Neuronal stem cell (in vitro differentiated cells): ENCODE measurements at regions not wholly inside any gene's neighbourhood (a gene's known extent, or its start where the extent isn't known, plus 50 kb on each side); places are given as distances from the start of the nearest gene placed in this dataset.
"Not testable (repeated sequence)": the region's sequence is repeated elsewhere in the genome, so short reads cannot be mapped to it uniquely, and the experiment has no call there.

Experiments
- DNase-seq: peaks from one replicate; pipeline ENCODE4 v3.0.0-alpha.2; 2013; ENCODE audit warnings: low spot score
- H2AFZ ChIP-seq: one replicate; pipeline ENCODE4 v1.6.1; 2013; ENCODE audit warnings: mild to moderate bottlenecking, low read length, inconsistent platforms
- H2AK5ac ChIP-seq: 2 replicates; pipeline ENCODE4 v1.6.1; 2013; ENCODE audit warnings: low read depth, mild to moderate bottlenecking, inconsistent platforms, low read length, moderate library complexity, mixed read lengths
- H2BK120ac ChIP-seq: 2 replicates; pipeline ENCODE4 v1.6.1; 2013; ENCODE audit warnings: low read depth, mild to moderate bottlenecking, inconsistent platforms, low read length, moderate library complexity, mixed read lengths
- H2BK12ac ChIP-seq: one replicate; pipeline ENCODE4 v1.6.1; 2013; ENCODE audit warnings: low read length, inconsistent platforms
- H2BK15ac ChIP-seq: 2 replicates; pipeline ENCODE4 v1.6.1; 2013; ENCODE audit warnings: mild to moderate bottlenecking, low read length, inconsistent platforms, mixed read lengths
- H2BK5ac ChIP-seq: one replicate; pipeline ENCODE4 v1.6.1; 2013; ENCODE audit warnings: inconsistent platforms, mild to moderate bottlenecking, low read length, moderate library complexity
- H3K14ac ChIP-seq: one replicate; pipeline ENCODE4 v1.6.1; 2013; ENCODE audit warnings: low read length, inconsistent platforms
- H3K18ac ChIP-seq: 2 replicates; pipeline ENCODE4 v1.6.1; 2013; ENCODE audit warnings: low read length, inconsistent platforms
- H3K23ac ChIP-seq: 2 replicates; pipeline ENCODE4 v1.6.1; 2013; ENCODE audit warnings: low read depth, mild to moderate bottlenecking, mixed read lengths, low read length, inconsistent platforms; ENCODE audit not compliant: poor library complexity
- H3K27ac ChIP-seq: replicated peaks from 3 replicates; pipeline ENCODE4 v1.5.1; 2013; ENCODE audit warnings: low read length, inconsistent platforms
- H3K27me3 ChIP-seq, 3 experiments: 2 replicates each; pipeline ENCODE4 v1.6.1; 2013; ENCODE audit warnings: low read length in 3 of 3, mild to moderate bottlenecking in 2 of 3, inconsistent platforms in 1 of 3, low read depth in 1 of 3, mixed read lengths in 1 of 3, moderate library complexity in 1 of 3; ENCODE audit not compliant: control insufficient read depth in 3 of 3, insufficient read depth in 3 of 3
- H3K36me3 ChIP-seq, 2 donors: replicated peaks in 1 of 2; 2 replicates each; pipeline ENCODE4 v1.6.1; 2013; ENCODE audit warnings: low read length in 2 of 2; ENCODE audit not compliant: control insufficient read depth in 2 of 2, insufficient read depth in 2 of 2
- H3K4ac ChIP-seq: 2 replicates; pipeline ENCODE4 v1.6.1; 2013; ENCODE audit warnings: inconsistent platforms, mild to moderate bottlenecking, low read length, moderate library complexity
- H3K4me1 ChIP-seq, 2 donors: 1 replicate in 1 of 2; 2 replicates in 1 of 2; pipeline ENCODE4 v1.6.1; 2013; ENCODE audit warnings: low read length in 2 of 2, low read depth in 1 of 2; ENCODE audit not compliant: control insufficient read depth in 2 of 2, insufficient read depth in 1 of 2
- H3K4me2 ChIP-seq: one replicate; pipeline ENCODE4 v1.6.1; 2013; ENCODE audit warnings: mild to moderate bottlenecking, low read length, inconsistent platforms; ENCODE audit not compliant: insufficient read depth, poor library complexity, severe bottlenecking
- H3K4me3 ChIP-seq, 2 donors: 2 replicates each; pipeline ENCODE4 v1.5.1; 2013; ENCODE audit warnings: low read length in 2 of 2, mild to moderate bottlenecking in 2 of 2, inconsistent platforms in 1 of 2, moderate library complexity in 1 of 2
- H3K79me1 ChIP-seq: one replicate; pipeline ENCODE4 v1.6.1; 2013; ENCODE audit warnings: low read depth, mild to moderate bottlenecking, inconsistent platforms, low read length, moderate library complexity
- H3K9ac ChIP-seq: one replicate; pipeline ENCODE4 v1.6.1; 2013; ENCODE audit warnings: mild to moderate bottlenecking, low read depth, low read length, inconsistent platforms; ENCODE audit not compliant: poor library complexity
- H3K9me3 ChIP-seq, 2 donors: replicated peaks in 1 of 2; 2 replicates each; pipeline versions ENCODE3 to v1.6.1; 2013; ENCODE audit warnings: low read length in 2 of 2, mild to moderate bottlenecking in 2 of 2, inconsistent platforms in 1 of 2, low read depth in 1 of 2, mixed read lengths in 1 of 2, moderate library complexity in 1 of 2; ENCODE audit not compliant: control insufficient read depth in 2 of 2, insufficient read depth in 1 of 2
- H4K8ac ChIP-seq: one replicate; pipeline ENCODE4 v1.6.1; 2013; ENCODE audit warnings: low read depth, mild to moderate bottlenecking, inconsistent platforms, low read length, moderate library complexity
- H4K91ac ChIP-seq: one replicate; pipeline ENCODE4 v1.6.1; 2013; ENCODE audit warnings: low read length, low read depth, mild to moderate bottlenecking, inconsistent platforms; ENCODE audit not compliant: poor library complexity
- WGBS, 2 donors: extraction: QIAGEN DNeasy Blood & Tissue Kit; methylation state at CpG; one replicate each; pipeline ENCODE4 v1.1.7; 2013; ENCODE audit warnings: missing lambda C conversion rate in 2 of 2, mixed read lengths in 1 of 2; ENCODE audit not compliant: insufficient read length in 2 of 2, insufficient replicate concordance in 1 of 2; ENCODE audit errors: extremely low coverage in 2 of 2; 5-methylcytosine and 5-hydroxymethylcytosine counted together

DNA sequence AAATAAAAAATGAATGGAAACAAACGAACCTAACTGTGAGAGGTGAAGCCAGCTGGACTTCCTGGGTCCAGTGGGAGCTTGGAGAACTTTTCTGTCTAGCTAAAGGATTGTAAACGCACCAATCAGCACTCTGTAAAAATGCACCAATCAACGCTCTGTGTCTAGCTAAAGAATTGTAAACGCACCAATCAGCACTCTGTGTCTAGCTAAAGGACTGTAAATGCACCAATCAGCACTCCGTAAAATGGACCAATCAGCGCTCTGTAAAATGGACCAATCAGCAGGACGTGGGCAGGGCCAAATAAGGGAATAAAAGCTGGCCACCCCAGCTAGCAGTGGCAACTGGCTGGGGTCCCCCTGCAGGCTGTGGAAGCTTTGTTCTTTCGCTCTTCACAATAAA lies 135.8 kb downstream of the ATP6V1G3 start:
- H3K9me3 ChIP-seq, H3K79me1 ChIP-seq, H2BK15ac ChIP-seq, H3K18ac ChIP-seq, H3K14ac ChIP-seq, H4K91ac ChIP-seq, H2BK5ac ChIP-seq, H3K4me1 ChIP-seq, H4K8ac ChIP-seq, H3K27me3 ChIP-seq, H2BK120ac ChIP-seq, DNase-seq, H3K23ac ChIP-seq, H3K27ac ChIP-seq, H3K4ac ChIP-seq, H2AFZ ChIP-seq, H3K4me2 ChIP-seq, H2BK12ac ChIP-seq, H3K9ac ChIP-seq, H3K4me3 ChIP-seq, H2AK5ac ChIP-seq, H3K36me3 ChIP-seq: not testable (repeated sequence)
- WGBS, 2 donors, result no CpG with 5 or more reads among the region's 8 CpGs

DNA sequence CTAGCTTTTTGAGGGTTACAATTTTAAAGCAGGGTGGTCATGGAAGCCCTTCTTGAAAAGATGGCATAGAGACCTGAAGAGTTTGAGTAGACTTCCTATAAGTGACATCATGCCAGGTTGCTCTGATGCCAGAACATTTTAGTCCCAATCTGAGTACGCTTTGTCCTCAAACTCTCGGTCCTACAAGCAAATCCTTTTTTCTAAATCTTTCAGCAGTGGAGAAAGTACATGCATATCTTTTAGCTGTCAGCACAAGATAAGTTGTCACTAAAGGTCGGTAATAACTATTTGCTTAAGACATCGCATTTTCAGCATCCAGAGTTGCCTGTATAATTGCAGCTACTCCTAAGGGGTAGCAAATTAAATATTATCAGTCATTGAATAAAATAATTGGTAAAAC lies 140.4 kb downstream of the ATP6V1G3 start:
- Histone ChIP-seq H2AK5ac (no peak overlapping the region), H2BK120ac (no peak overlapping the region), H2BK12ac (no peak overlapping the region), H3K4me3 (no peak overlapping the region), H3K9ac (no peak overlapping the region), H2AFZ (no peak overlapping the region), H3K4me2 (no peak overlapping the region), H3K4me1 (no peaks in the 10 kb centered on the region), H3K79me1 (no peaks in the 10 kb centered on the region), H3K27me3 (no peaks in the 10 kb centered on the region), H2BK15ac (no peak overlapping the region), H3K36me3 (no peaks in the 10 kb centered on the region), H3K27ac (no peak overlapping the region), H3K18ac (no peak overlapping the region), H3K23ac (no peak overlapping the region), H2BK5ac (no peak overlapping the region), H4K8ac (no peak overlapping the region), H3K4ac (no peak overlapping the region), H4K91ac (no peak overlapping the region), H3K9me3 (no peaks in the 10 kb centered on the region), H3K14ac (no peak overlapping the region)
- DNase-seq, result no peak
- WGBS, 2 donors, result no CpG with 5 or more reads among the region's 4 CpGs

DNA sequence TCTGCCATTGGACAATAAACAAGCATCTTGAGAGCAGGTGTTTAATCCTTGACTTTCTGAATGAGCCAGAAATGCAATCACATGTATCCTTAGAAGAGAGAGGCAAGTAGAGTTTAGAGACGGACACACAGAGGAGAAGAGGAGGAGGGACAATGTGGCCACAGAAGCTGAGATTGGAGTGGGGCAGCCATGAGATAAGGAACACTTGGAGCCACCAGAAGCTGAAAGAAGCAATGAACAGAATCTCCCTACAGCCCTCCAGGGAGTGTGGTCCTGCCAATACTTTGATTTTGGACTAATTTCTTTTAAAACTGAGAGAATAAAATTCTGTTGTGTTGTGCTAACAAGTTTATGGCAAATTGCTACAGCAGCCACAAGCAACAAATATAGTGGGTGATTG lies 141.0 kb downstream of the ATP6V1G3 start:
- no peak for DNase-seq
- Histone ChIP-seq H2BK12ac (no peak overlapping the region), H3K23ac (no peak overlapping the region), H3K4me3 (no peak overlapping the region), H2BK5ac (no peak overlapping the region), H3K9ac (no peak overlapping the region), H2BK120ac (no peak overlapping the region), H3K4me1 (no peaks in the 10 kb centered on the region), H3K14ac (no peak overlapping the region), H3K27me3 (no peaks in the 10 kb centered on the region), H3K36me3 (no peaks in the 10 kb centered on the region), H3K27ac (no peak overlapping the region), H3K9me3 (no peaks in the 10 kb centered on the region), H3K4me2 (no peak overlapping the region), H2AFZ (no peak overlapping the region), H4K8ac (no peak overlapping the region), H2BK15ac (no peak overlapping the region), H3K79me1 (no peaks in the 10 kb centered on the region), H4K91ac (no peak overlapping the region), H3K4ac (no peak overlapping the region), H3K18ac (no peak overlapping the region), H2AK5ac (no peak overlapping the region)
- no CpG with 5 or more reads among the region's 1 CpG for WGBS, 2 donors

DNA sequence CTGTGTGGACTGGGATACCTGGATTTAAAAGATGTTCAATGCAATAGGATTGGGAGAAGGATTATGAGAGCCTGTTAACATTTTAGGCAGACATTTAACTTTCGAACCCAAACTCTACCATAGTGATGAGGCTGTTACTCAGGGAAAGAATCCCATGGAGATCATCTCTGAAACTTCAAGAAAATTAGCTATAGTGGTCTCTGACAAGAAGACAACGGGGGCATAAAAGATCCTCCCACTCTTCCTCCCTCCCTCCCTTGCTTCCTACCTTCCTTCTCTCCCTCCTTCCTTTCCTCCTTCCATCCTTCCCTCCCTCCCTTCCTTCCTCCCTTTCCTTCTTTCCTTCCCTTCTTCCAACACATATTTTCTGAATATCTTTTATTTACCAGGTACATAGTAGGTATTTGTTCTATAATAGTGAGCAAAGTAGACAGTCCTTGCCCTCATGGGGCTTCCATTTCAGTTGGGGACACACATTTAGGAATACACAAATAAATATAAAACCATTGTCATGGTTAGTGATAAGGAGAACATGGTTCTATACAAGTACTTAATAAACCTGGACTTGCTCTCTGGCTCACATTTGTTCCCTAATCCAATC lies 143.2 kb downstream of the ATP6V1G3 start:
- no peak overlapping the region for H2BK15ac ChIP-seq
- no peaks in the 10 kb centered on the region for H3K9me3 ChIP-seq
- H3K18ac ChIP-seq, result no peak overlapping the region
- no peaks in the 10 kb centered on the region for H3K27me3 ChIP-seq
- no peak overlapping the region for H3K27ac ChIP-seq
- no peak overlapping the region for H4K8ac ChIP-seq
- no peak overlapping the region for H3K4me3 ChIP-seq
- no peaks in the 10 kb centered on the region for H3K79me1 ChIP-seq
- H3K14ac ChIP-seq, result no peak overlapping the region
- H2AK5ac ChIP-seq, result no peak overlapping the region
- H2BK12ac ChIP-seq, result no peak overlapping the region
- DNase-seq, result no peak
- H4K91ac ChIP-seq, result no peak overlapping the region
- no peak overlapping the region for H3K4me2 ChIP-seq
- H3K36me3 ChIP-seq, result no peaks in the 10 kb centered on the region
- H3K4ac ChIP-seq, result no peak overlapping the region
- H2AFZ ChIP-seq, result no peak overlapping the region
- H3K9ac ChIP-seq, result no peak overlapping the region
- no peak overlapping the region for H2BK120ac ChIP-seq
- no CpG with 5 or more reads among the region's 2 CpGs for WGBS, 2 donors
- H2BK5ac ChIP-seq, result no peak overlapping the region
- H3K4me1 ChIP-seq, result no peaks in the 10 kb centered on the region
- H3K23ac ChIP-seq, result no peak overlapping the region
